GM23248 (cell line): ENCODE measurements at regions not wholly inside any gene's neighbourhood (a gene's known extent, or its start where the extent isn't known, plus 50 kb on each side); places are given as distances from the start of the nearest gene placed in this dataset.

Source experiments
- EZH2 ChIP-seq: fragments of 200-600 bp; sonication (generic); IDR thresholded peaks from 2 replicates; pipeline ENCODE4 v1.6.1; 2018; ENCODE audit warnings: antibody characterized with exemption, mild to moderate bottlenecking; ENCODE audit not compliant: insufficient read depth, poor library complexity, severe bottlenecking
- EZH2phosphoT487 ChIP-seq: fragments of 200-600 bp; sonication (generic); IDR thresholded peaks from 2 replicates; pipeline ENCODE4 v1.6.1; 2018; ENCODE audit warnings: antibody characterized with exemption, moderate library complexity, mild to moderate bottlenecking, low read depth; ENCODE audit not compliant: insufficient read depth

DNA sequence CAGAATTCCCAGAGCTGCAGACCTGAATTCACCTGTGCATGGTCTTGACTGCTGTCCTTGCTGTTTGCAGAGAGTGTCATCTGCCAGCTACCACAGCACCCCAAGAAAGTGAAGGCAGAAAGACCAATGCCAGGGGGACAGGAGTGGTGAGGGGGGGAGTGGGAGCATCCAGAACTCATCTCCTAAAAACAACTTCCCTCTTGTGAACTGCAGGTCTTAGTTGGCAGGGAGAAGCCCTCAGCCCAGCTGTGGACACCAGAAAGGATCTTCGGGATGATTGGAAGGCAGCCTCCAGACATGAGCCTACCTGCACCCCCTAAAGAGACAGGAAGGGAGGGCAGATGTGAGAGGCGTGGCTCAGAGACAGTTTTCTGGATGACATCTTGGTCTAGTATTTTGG is 615.8 kb upstream of the MGMT start:
- no peak for TF ChIP-seq EZH2
- no peak for TF ChIP-seq EZH2phosphoT487
